Astrocyte of the cerebellum (primary cell): ENCODE measurements at regions not wholly inside any gene's neighbourhood (a gene's known extent, or its start where the extent isn't known, plus 50 kb on each side); places are given as distances from the start of the nearest gene placed in this dataset.
"Not testable (repeated sequence)": the region's sequence is repeated elsewhere in the genome, so short reads cannot be mapped to it uniquely, and the experiment has no call there.

Experiments
- DNase-seq: peaks from one replicate; pipeline ENCODE4 v3.0.0-alpha.2; 2011; ENCODE audit warnings: low read depth
- H3K4me3 ChIP-seq: 2 replicates; pipeline ENCODE4 v1.5.1; 2011; ENCODE audit warnings: mild to moderate bottlenecking, low read depth, low read length, moderate library complexity
- in situ Hi-C: cut with HindIII; loops from 2 replicates; pipeline ENCODE4 v1.10.0; 2017; ENCODE audit warnings: low sequenced_read_pairs
- TF ChIP-seq, protein P1 (sequence below): IDR thresholded peaks from 2 replicates; pipeline ENCODE4 v1.5.1; 2012; ENCODE audit warnings: low read length, low read depth, moderate library complexity, mild to moderate bottlenecking; ENCODE audit errors: missing control alignments

GRCh38 chr14:21860172-21860571, 186.6 kb upstream of the OR4E1 start:
- TF ChIP-seq, protein P1, sequence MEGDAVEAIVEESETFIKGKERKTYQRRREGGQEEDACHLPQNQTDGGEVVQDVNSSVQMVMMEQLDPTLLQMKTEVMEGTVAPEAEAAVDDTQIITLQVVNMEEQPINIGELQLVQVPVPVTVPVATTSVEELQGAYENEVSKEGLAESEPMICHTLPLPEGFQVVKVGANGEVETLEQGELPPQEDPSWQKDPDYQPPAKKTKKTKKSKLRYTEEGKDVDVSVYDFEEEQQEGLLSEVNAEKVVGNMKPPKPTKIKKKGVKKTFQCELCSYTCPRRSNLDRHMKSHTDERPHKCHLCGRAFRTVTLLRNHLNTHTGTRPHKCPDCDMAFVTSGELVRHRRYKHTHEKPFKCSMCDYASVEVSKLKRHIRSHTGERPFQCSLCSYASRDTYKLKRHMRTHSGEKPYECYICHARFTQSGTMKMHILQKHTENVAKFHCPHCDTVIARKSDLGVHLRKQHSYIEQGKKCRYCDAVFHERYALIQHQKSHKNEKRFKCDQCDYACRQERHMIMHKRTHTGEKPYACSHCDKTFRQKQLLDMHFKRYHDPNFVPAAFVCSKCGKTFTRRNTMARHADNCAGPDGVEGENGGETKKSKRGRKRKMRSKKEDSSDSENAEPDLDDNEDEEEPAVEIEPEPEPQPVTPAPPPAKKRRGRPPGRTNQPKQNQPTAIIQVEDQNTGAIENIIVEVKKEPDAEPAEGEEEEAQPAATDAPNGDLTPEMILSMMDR: peak; percentile 46
- in situ Hi-C loops: no loop called here
- no peak for DNase-seq
- H3K4me3 ChIP-seq: no peak overlapping the region

- DNase-seq: no peak
- TF ChIP-seq, protein P1: no peak
- H3K4me3 ChIP-seq: no peak overlapping the region
- in situ Hi-C loops: no loop called here
These were observed 179.2 kb upstream of the OR4E1 start for GRCh38 chr14:21852775-21853174.

GRCh38 chr14:21852061-21852664, 178.5 kb upstream of the OR4E1 start:
- TF ChIP-seq, protein P1: peak; percentile 93
- H3K4me3 ChIP-seq: no peak overlapping the region
- DNase-seq: no peak
- in situ Hi-C loops: no loop called here

DNA sequence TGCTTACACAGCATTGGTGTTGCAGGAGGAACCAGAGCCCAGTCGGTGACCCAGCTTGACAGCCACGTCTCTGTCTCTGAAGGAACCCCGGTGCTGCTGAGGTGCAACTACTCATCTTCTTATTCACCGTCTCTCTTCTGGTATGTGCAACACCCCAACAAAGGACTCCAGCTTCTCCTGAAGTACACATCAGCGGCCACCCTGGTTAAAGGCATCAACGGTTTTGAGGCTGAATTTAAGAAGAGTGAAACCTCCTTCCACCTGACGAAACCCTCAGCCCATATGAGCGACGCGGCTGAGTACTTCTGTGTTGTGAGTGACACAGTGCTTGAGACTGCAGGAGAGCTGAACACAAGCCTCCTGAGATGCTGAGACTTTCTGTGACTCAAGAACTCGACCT, 173.3 kb upstream of the OR4E1 start:
- DNase-seq, in situ Hi-C loops, H3K4me3 ChIP-seq: not testable (repeated sequence)

GRCh38 chr14:21846227-21846885, 172.7 kb upstream of the OR4E1 start:
- in situ Hi-C loops: no loop called here
- no peak overlapping the region for H3K4me3 ChIP-seq
- TF ChIP-seq, protein P1: peak; percentile 69
- no peak for DNase-seq

DNA sequence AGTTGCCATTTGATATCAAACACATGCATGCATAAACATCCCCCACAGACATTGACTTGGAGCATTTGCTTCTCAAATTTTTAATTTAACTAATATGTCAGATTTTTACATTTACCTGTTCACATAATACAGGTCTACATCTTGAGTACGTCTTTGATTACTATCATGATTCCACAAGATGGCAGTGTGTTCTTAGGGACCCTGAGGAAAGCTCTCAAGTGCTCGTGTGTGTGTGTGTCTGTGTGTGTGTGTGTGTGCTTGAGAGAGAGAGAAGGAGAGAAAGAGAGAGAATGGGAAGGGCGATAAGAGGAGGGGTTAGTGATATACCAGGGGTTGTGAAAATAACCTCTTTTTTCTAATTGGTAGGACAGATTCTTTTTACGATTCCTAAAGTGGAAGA, 167.1 kb upstream of the OR4E1 start:
- DNase-seq: no peak
- in situ Hi-C loops: no loop called here
- TF ChIP-seq, protein P1: peak; percentile 11
- H3K4me3 ChIP-seq: no peak overlapping the region

DNA sequence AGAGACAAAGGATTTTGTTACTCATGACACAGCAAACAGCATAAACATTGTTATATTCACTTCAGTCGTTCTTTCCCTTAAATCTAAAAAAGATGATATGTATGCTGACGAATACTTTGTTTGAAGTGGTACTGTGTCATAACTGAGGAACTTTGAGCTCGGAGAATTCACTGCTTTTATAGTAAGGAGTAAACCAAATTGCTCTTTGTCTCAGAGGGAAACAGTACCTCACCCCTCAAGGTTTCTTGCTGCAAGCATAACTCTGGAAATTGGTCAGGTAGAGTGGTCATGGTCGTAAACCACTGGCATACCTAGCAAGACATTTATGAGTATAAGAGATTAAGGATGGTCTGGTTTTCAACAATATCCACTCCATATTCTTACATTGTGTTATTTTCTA, 160.2 kb upstream of the OR4E1 start:
- DNase-seq: no peak
- H3K4me3 ChIP-seq: no peak overlapping the region
- in situ Hi-C loops: no loop called here
- TF ChIP-seq, protein P1: no peak
